ENCODE measurements at regions not wholly inside any gene's neighbourhood (a gene's known extent, or its start where the extent isn't known, plus 50 kb on each side); places are given as distances from the start of the nearest gene placed in this dataset.

DNA sequence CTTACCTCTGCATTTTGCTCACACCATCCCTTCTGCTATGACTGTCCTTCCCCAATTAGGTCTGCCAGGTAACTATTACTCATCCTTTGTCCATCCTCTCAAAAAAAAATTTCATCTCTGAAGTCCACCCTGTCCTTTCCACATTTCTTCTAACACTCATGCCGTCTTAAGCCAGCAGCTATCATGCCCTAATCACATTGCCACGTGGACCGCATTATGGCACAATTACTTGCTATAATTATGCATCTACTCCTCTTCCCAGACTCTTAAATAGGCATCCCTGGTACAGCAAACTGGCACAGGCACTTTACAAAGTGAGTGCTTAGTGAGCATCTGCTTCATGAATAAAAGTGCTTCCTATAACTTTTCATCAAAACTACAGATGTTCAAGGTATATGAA lies 295.4 kb upstream of the ESRRG start:
- H3K4me1 ChIP-seq = no peaks in the 10 kb centered on the region
- WGBS (ENCODE audit: missing lambda C conversion rate) = 18% methylated on average over 3 of the region's 3 CpGs
- no peak for ATAC-seq
- TF ChIP-seq, protein P1, sequence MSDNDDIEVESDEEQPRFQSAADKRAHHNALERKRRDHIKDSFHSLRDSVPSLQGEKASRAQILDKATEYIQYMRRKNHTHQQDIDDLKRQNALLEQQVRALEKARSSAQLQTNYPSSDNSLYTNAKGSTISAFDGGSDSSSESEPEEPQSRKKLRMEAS (IDR thresholded peaks at IDR 0.05) = no peak
- TF ChIP-seq ZC3H11A (IDR thresholded peaks at IDR 0.05) (no peak), EHF (CRISPR knock-in tag; IDR thresholded peaks at IDR 0.05) (no peak), RAD21 (conservative IDR thresholded peaks at IDR 0.05 in 1 of 2, IDR thresholded peaks at IDR 0.05 in 1 of 2) (no peak)
- ChIA-PET CTCF (no interaction called here), POLR2A (no interaction called here)
- no peak overlapping the region for H3K4me3 ChIP-seq
- no peak for DNase-seq (ENCODE audit: low read depth in 1 of 2, low spot score in 1 of 2)
- H3K27ac ChIP-seq = no peak overlapping the region
- H3K9me3 ChIP-seq = no peaks in the 10 kb centered on the region
- H3K4me2 ChIP-seq = no peak overlapping the region
- FAIRE-seq = no peak

DNA sequence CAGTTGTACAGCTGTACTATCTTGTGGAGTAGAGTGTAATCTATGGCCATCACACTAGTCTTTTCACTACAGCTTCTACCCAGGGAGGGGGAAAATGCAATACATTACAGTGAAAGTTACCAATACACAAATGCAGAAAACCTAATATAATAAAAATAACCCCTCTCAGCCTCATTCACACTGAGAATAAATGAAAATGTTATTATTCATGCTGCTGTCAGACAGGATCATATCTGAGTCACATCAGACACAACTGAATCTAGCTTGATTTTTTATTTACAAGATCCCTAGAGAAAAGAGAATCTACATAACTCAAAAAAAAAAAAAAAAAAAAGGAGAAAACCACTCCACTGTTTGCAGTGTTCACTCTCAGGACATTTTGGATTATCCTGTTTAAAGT lies 293.9 kb upstream of the ESRRG start:
- ATAC-seq (no peak), DNase-seq (ENCODE audit: low read depth in 1 of 2, low spot score in 1 of 2) (no peak), FAIRE-seq (no peak)
- TF ChIP-seq CBX2 (IDR thresholded peaks at IDR 0.05; ENCODE audit: borderline replicate concordance, low read depth) (no peak), JUNB (IDR thresholded peaks at IDR 0.05) (no peak), CHD4 (IDR thresholded peaks at IDR 0.05; ENCODE audit: borderline replicate concordance) (no peak), CBX8 (IDR thresholded peaks at IDR 0.05) (no peak), NR3C1 (IDR thresholded peaks at IDR 0.05) (no peak), SREBF2 (IDR thresholded peaks at IDR 0.05) (no peak), KDM5A (IDR thresholded peaks at IDR 0.05) (no peak), MYC (IDR thresholded peaks at IDR 0.05; ENCODE audit: borderline replicate concordance, low read length) (no peak), NFE2L2 (conservative IDR thresholded peaks at IDR 0.05; ENCODE audit: low read length) (no peak), FOSB (CRISPR knock-in tag; IDR thresholded peaks at IDR 0.05) (no peak), EHMT2 (IDR thresholded peaks at IDR 0.05; ENCODE audit: low read depth) (no peak), RFX5 (IDR thresholded peaks at IDR 0.05) (no peak), MAFK (IDR thresholded peaks at IDR 0.05; ENCODE audit: partially characterized antibody) (no peak), ZNF302 (CRISPR knock-in tag; IDR thresholded peaks at IDR 0.05) (no peak), NPAS2 (CRISPR knock-in tag; IDR thresholded peaks at IDR 0.05; ENCODE audit: borderline replicate concordance) (no peak), RAD21 (conservative IDR thresholded peaks at IDR 0.05 in 1 of 2, IDR thresholded peaks at IDR 0.05 in 1 of 2) (no peak)
- TF ChIP-seq, protein P2, sequence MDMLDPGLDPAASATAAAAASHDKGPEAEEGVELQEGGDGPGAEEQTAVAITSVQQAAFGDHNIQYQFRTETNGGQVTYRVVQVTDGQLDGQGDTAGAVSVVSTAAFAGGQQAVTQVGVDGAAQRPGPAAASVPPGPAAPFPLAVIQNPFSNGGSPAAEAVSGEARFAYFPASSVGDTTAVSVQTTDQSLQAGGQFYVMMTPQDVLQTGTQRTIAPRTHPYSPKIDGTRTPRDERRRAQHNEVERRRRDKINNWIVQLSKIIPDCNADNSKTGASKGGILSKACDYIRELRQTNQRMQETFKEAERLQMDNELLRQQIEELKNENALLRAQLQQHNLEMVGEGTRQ (IDR thresholded peaks at IDR 0.05) = no peak
- TF ChIP-seq, protein P3, sequence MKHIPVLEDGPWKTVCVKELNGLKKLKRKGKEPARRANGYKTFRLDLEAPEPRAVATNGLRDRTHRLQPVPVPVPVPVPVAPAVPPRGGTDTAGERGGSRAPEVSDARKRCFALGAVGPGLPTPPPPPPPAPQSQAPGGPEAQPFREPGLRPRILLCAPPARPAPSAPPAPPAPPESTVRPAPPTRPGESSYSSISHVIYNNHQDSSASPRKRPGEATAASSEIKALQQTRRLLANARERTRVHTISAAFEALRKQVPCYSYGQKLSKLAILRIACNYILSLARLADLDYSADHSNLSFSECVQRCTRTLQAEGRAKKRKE (CRISPR knock-in tag; IDR thresholded peaks at IDR 0.05; ENCODE audit: low read depth) = no peak
- TF ChIP-seq, protein P4, sequence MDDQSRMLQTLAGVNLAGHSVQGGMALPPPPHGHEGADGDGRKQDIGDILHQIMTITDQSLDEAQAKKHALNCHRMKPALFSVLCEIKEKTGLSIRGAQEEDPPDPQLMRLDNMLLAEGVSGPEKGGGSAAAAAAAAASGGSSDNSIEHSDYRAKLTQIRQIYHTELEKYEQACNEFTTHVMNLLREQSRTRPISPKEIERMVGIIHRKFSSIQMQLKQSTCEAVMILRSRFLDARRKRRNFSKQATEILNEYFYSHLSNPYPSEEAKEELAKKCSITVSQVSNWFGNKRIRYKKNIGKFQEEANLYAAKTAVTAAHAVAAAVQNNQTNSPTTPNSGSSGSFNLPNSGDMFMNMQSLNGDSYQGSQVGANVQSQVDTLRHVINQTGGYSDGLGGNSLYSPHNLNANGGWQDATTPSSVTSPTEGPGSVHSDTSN (IDR thresholded peaks at IDR 0.05) = no peak
- TF ChIP-seq, protein P5, sequence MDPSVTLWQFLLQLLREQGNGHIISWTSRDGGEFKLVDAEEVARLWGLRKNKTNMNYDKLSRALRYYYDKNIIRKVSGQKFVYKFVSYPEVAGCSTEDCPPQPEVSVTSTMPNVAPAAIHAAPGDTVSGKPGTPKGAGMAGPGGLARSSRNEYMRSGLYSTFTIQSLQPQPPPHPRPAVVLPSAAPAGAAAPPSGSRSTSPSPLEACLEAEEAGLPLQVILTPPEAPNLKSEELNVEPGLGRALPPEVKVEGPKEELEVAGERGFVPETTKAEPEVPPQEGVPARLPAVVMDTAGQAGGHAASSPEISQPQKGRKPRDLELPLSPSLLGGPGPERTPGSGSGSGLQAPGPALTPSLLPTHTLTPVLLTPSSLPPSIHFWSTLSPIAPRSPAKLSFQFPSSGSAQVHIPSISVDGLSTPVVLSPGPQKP (IDR thresholded peaks at IDR 0.05; ENCODE audit: low read depth, low read length) = no peak
- Histone ChIP-seq H3K4me2 (no peak overlapping the region), H3K27ac (no peak overlapping the region), H3K4me3 (no peak overlapping the region), H3K9me3 (no peaks in the 10 kb centered on the region), H3K4me1 (no peaks in the 10 kb centered on the region)
- ChIA-PET CTCF (interaction anchor here (1.2 kb wide), 1 partner anchor 166 kb away, joined by 4 read pairs; no protein-coding TSS in a partner anchor), POLR2A (no interaction called here)

Measured in A549 (cell line).